ENCODE measurements at regions not wholly inside any gene's neighbourhood (a gene's known extent, or its start where the extent isn't known, plus 50 kb on each side); places are given as distances from the start of the nearest gene placed in this dataset.
"Not testable (repeated sequence)": the region's sequence is repeated elsewhere in the genome, so short reads cannot be mapped to it uniquely, and the experiment has no call there.

DNA sequence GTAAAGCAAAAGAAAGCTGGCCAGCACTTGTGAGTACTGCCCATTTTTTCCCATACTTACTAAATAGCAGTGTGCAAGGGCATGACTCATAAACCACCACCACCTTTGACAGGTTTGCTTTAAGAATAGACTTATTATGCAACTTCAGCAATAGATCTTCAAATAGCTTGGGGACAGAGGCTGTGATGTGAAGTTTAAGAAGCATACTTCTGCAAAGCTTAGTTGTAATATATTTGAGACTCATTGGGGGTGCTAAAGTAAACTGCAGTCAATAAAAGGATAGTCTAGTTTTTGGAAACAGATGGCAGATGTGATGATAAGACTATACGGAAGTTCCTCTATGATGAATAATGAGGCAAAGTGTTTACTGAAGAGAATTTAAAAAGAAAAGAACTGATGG is 210.0 kb downstream of the PLA2G4A start:
- DNase-seq (ENCODE audit: low spot score): no peak

DNA sequence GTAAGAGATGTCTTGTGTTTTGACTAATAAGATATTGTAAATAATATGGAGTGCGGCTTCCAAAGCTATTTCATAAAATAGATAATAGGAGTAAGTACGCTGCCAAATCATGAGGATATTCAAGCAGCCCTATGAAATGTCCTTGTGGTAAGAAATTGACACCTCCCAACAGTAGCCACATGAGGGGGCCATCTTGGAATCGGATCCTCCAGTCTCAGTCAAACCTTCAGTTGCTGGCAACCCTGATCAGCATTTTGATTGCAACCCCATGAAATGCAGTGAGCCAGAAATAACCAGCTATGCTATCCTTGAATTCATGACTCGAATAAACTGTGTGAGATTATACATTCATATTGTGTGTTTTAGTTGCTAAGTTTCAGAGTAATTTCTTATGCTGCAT is 212.4 kb downstream of the PLA2G4A start:
- no peak for DNase-seq (ENCODE audit: low spot score)

DNA sequence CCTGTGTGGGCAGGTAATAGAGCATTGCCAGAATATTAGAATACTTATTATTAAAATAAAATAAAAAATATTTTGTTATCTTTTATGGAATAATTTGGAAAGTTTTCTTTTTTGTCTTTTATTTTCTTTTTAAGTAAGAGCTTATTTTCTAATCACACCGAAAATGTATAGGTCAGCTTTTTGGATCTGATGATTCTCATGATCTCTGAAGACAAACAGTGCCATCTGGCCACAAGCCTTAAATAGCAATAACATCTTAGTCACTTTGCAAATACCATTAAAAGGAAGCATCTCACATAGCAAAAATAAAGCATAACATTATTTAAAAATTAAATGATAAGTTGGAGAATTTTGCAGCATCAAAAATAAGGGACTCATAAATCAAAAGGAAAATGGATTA is 213.8 kb downstream of the PLA2G4A start:
- DNase-seq (ENCODE audit: low spot score): no peak

DNA sequence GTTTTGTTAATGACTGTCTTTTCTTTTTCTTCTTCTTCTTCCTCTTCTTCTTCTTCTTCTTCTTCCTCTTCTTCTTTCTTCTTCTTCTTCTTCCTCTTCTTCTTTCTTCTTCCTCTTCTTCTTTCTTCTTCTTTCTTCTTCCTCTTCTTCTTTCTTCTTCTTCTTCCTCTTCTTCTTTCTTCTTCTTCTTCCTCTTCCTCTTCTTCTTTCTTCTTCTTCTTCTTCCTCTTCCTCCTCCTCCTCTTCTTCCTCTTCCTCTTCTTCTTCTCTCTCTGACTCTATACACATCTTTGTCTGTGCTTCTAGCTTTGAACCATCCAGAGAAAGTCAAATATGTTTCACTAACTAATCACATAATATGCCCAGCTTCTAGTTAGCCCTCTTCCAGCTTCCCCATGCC is 214.7 kb downstream of the PLA2G4A start:
- not testable (repeated sequence) for DNase-seq (ENCODE audit: low spot score)

DNA sequence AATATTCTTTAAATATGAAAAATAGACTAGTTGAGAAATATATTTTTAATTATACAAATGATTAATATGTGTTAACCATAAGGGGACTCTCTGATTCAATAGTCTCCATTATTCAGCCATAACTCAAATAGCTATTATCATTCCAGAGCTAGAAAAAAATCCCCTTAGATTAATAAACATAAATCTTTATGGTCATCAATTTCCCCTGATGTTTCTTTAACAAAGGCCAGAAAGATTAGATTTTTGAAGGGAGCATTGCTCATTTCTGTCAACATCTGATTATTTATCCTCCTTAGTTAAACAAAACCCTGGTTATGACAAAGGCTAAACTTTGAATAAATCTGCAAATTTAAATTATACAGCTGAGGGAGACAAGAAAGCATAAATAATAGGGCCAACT is 215.7 kb downstream of the PLA2G4A start:
- DNase-seq (ENCODE audit: low spot score): no peak

DNA sequence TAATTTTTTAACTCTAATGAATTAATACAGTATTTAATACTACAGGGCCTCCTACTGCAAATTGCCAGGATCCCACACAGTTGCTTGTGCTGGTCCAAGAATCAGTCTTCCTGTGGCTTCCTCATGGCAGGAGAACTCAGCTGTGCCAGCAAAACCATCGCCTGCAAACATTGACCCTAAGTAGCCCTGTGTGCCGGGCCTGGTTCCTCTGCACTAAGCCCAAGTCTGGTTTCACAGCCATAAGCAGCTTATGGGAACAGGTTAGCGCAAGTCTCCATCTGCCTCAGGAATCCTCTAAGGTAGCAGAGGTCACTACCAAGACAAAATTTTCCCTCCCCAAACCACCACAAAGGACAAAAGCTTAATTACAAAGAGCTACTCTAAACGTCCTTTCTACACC is 216.6 kb downstream of the PLA2G4A start:
- no peak for DNase-seq (ENCODE audit: low spot score)

DNA sequence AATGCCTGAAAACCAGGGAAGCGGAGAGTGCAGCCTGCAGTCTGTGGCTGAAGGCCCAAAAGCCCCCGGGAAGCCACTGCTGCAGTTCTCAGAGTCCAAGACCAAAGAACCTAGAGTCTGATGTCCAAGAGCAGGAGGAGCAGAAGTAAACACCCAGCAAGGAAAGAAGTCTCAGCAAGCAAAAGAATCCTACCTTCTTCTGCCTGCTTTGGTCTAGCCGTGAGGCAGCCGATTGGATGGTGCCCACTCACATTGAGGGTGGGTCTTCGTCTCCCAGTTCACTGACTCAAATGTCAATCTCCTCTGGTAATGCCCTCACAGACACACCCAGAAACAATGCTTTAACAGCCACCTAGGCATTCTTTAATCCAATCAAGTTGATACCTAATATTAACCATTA is 217.5 kb downstream of the PLA2G4A start:
- no peak for DNase-seq (ENCODE audit: low spot score)

DNA sequence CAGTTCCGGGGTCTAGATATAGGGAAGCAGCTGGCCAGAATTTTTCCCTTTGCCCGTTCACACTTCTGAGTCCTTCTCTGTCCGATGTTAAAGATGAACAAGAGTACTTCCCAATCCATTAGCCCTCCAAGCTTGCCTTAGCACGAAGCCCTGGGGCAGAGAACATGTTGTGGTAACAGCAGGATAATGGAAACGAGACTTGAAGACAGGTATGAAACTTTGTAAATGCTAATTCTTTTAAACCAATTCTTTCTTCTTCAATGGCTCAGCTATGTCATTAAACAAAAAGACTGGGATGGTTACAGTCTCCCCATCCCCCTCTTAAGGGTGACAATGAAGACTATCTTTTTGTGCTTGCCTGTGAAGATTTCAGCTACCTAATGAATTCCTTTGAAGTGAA is 218.5 kb downstream of the PLA2G4A start:
- no peak for DNase-seq (ENCODE audit: low spot score)

DNA sequence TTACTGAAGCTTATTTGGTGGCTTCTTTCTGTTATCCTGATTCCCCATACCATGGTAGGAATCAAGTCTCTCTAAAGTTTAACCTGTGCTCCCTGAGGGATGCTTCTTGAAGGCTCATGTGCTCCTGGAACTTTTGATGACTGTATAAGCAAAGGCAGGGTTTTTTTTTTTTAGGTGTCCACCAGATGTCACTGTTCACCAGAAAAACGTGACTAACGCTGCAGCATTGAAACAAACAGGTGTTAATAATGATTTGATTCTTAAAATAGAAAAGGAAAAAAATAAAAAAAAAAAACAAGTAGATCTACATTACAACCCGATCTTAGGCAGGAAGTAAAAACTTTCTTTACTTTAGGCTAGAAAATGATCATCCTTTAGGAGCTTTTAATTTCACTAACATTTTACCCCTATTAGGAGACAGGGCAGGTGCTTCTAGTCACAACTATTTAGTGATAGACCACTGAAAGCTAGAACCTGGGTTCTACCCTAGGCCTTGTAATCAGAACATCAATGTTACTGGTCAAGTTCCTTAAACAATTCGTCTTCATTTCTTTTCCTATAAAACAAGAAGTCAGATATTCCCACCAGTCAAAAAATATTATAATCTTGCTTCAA is 223.0 kb downstream of the PLA2G4A start:
- peak; percentile 70 for DNase-seq (ENCODE audit: low spot score)

DNA sequence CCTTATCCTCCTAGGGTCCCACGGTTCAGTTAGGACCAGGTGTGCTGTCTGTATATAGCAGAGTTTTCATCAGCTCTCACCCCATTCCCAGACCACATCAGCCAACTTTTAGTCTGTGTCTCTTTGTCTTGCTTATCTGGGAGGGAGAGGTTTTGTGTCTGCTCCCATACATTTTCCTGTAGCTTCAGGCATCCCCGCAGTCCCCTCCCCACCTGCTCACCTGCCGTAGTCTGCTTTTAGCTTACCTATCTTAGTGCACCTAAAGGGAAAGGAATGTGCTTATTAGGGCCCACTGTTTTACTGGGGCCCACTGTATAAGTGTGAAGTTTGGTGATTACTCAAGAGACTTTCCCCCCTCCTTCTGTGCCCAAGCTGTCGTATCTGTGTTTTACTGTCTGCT is 225.1 kb downstream of the PLA2G4A start:
- DNase-seq (ENCODE audit: low spot score): no peak

DNA sequence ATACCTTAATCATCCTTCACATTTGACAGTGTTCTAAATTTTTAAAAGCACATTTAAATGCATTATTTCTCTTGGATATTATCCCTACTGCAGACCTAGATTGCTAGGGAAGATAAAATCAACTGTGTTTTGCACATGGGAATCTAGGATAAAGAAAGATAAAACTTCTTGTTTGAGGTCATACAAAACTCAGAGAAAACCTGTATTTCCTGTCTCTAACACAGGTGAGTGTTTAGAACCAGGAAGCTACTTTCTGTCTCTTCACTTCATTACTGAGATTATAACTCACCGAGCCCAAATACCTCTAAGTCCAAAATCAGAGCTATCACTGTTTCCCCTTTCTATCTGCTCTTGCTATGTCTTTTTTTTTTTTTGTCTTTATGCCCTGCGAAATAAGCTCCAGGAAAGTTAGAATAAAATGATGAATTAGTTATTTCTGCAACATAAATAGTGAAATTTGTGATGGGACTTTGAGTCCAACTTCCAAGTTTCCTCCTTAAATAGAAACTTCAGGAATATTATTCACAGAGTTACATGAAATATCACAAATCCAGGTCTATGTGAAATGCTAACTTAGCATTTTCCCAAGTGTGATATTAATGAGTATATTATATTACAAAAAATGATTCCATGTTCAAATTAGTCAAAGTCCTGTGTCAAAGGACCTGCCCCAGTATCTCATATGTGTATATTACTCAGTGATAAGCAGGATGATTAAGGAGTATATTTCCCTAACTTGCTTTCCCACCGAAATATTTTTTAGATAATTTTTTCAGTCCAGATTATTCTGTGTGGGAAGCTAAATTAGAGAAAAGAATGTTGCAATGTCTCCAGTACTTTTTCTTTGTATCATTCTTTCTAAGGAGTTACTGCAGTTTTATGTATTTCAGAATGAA is 226.4 kb downstream of the PLA2G4A start:
- no peak for DNase-seq (ENCODE audit: low spot score)

DNA sequence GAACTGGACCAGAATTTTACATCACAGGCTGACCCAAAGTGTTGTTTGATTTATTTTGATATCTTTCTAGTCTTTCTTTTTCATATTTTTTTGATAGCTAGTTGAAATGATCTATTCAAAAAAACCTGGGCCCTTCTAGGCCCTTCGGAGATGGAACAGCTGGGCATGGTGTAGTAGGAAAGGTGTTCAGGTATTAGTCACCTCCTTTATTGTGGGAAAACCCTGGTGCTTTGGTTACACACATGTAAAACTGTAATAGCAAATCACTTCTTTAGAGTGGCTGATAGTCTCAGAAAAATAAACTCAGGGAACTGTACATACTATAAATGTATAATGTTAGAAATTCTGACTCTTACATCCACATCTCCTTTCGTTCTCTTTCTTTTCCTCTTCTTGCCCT is 234.5 kb downstream of the PLA2G4A start:
- DNase-seq (ENCODE audit: low spot score): no peak

DNA sequence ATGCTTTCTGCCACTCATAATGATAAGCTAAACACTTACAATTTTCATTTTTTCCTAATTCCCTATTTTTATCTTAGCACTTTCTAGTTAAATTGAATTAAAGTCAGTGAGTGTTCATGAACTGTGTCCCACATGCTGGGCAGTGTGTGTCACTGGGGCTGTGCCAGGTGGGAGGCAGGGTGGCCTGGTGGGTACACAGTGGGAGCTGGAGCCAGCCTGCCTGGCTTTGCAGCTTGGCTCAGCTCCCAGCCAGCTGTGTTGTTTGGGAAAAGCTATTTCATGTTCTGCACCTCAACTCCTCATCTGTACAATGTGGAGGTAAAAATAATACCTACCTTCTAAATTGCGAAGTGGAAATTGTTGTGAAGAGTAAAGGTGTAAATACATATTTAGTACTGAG is 238.4 kb downstream of the PLA2G4A start:
- DNase-seq (ENCODE audit: low spot score): no peak

DNA sequence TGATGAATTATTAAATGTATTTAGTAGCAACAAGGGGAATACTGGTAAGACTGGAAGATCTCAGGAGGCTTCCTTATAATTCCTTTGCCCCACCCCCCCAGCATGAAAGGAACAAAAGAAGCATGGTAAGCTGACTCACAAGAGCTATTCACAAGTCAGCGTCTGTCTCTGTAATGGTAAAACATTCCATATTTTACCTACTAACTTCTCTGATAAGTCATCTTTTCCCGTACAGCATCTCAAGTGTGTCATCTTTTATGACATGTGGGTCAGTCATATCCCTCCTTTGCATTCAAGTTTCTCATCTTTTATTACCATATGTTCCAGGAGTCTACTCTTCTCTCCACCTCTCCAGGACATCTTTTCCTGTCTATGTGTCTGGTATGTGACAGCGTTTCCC is 241.3 kb downstream of the PLA2G4A start:
- no peak for DNase-seq (ENCODE audit: low spot score)

DNA sequence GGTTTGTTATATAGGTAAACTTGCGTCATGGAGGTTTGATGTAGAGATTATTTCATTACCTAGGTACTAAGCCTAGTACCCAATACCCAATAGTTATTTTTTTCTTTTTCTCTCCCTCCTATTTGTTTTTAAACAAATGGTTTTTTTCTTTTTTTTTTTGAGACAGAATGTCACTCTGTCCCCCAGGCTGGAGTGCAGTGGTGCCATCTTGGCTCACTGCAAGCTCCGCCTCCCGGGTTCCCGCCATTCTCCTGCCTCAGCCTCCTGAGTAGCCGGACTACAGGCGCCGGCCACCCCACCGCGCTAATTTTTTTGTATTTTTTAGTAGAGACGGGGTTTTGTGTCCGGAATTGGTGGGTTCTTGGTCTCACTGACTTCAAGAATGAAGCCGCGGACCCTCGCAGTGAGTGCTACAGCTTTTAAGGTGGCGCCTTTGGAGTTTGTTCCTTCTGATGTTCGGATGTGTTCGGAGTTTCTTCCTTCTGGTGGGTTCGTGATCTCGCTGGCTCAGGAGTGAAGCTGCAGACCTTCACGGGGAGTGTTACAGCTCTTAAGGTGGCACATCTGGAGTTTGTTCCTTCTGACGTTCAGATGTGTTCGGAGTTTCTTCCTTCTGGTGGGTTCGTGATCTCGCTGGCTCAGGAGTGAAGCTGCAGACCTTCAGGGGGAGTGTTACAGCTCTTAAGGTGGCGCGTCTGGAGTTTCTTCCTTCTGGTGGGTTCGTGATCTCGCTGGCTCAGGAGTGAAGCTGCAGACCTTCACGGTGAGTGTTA is 243.7 kb downstream of the PLA2G4A start:
- not testable (repeated sequence) for DNase-seq (ENCODE audit: low spot score)

DNA sequence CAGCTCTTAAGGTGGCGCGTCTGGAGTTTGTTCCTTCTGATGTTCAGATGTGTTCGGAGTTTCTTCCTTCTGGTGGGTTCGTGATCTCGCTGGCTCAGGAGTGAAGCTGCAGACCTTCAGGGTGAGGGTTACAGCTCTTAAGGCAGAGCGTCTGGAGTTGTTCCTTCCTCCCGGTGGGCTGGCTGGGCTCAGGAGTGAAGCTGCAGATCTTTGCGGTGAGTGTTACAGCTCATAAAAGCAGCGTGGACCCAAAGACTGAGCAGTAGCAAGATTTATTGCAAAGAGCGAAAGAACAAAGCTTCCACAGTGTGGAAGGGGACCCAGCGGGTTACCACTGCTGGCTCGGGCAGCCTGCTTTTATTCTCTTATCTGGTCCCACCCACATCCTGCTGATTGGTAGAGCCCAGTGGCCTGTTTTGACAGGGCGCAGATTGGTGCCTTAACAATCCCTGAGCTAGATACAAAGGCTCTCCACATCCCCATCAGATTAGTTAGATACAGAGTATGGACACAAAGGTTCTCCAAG is 244.3 kb downstream of the PLA2G4A start:
- DNase-seq (ENCODE audit: low spot score): not testable (repeated sequence)

DNA sequence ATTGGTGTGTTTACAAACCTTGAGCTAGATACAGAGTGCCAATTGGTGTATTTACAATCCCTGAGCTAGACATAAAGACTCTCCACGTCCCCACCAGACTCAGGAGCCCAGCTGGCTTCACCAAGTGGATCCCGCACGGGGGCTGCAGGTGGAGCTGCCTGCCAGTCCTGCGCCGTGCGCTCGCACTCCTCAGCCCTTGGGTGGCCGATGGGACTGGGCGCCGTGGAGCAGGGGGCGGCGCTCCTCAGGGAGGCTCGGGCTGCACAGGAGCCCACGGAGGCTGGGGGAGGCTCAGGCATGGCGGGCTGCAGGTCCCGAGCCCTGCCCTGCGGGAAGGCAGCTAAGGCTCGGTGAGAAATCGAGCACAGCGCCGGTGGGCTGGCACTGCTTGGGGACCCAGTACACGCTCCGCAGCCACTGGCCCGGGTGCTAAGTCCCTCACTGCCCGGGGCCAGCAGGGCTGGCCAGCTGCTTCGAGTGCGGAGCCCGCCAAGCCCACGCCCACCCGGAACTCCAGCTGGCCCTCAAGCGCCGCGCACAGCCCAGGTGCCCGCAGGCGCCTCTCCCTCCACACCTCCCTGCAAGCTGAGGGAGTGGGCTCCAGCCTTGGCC is 245.0 kb downstream of the PLA2G4A start:
- DNase-seq (ENCODE audit: low spot score): not testable (repeated sequence)

DNA sequence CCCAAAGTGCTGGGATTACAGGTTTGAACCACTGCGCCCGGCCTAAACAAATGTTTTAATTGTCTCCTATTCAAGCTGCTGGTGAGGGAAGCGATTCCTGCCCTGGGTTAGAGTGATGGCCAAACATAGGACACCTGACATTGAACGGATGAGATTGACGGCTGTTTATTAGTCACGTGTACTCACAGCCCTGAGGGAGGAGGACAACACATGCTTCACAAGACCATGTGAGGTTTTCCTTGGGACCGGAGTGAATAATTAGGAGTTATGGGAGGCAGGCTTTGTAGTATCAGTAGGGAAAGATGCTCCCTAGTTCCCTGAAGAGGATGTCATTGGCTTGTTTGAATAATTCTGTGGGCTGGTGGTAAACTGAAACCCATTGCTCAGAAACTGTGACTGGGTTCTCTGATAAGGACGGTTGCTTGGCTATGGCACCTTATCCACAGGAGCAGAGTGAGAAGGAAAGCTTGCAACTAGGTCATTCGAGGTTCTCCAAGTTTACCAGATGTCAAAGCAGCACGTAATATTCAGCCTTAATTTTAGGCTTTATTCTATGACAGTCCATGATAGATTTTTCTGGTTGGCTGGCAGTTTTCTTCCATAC is 245.8 kb downstream of the PLA2G4A start:
- no peak for DNase-seq (ENCODE audit: low spot score)

DNA sequence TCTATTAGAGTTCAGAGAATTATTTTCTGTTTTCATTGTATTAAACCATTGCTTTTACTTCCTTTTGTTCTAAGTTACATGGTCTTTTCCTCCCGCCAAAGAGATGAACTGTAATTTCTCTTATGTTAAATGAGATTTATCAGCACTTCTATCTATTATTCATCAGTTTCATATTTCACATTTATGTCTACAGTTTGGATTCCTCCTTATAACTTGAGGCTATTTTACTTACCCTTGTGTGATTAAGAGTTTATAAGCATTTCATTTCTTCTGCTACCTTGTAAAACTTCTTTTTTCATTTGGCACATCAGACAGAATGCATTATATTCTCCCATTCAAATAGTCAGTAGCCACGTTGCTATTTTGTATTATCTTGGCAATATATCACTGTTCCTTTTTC is 248.2 kb downstream of the PLA2G4A start:
- DNase-seq (ENCODE audit: low spot score): no peak

DNA sequence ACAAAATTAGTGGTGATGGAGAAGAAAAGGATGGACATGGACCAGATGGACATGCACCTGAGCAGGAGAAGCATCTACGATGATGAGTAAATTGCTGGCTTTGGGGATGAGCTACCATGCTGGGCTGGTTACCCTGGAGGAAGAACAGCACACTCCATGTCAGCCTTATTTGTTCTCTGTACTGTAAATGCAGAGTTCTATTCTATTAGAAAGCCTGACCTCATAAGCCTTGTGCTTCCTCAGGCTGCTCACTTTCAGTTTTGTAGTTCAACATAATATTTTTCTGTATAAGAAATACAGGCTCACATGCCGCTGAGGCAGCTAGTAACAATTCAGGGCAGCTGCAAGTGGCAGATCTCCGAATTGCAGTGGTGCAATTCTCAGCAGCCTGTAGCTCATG is 249.6 kb downstream of the PLA2G4A start:
- no peak for DNase-seq (ENCODE audit: low spot score)

DNA sequence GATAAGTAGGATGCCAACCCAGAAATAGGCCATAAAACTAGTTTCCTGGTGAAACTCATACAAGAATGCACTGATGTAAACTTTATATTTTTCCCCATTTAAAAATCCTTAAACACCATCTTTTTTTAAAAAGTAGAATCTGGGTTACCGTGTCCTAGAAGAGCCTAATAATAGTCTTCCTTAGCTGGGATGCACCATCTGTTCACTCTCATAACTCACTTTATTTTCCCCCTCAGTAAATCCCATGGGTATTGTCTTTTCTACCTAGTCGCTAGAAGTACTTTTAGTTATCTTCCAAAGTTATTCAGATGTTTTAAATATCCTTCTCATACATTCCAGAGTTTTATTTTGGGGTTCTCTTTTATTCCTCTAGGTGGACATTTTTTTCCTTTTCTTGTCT is 250.2 kb downstream of the PLA2G4A start:
- no peak for DNase-seq (ENCODE audit: low spot score)

DNA sequence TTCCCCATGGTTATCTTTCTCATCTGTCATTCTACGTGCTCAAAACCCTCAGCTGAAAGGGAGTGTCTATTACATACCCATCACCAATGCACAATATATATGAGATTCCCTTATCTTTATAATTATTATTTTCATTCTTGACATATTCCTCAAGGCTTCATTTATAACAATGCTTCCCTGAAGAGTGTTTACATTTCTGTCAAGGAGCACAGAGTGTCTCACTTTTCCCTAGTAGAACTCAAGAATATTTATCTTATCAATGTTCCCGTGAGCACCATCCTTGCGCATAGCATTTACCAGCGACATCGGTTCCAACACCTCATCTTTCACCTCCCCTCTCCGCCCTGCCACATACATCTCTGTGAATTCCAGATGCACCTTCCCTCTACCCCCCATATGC is 250.6 kb downstream of the PLA2G4A start:
- DNase-seq (ENCODE audit: low spot score): no peak
